GM19397 (cell line): ENCODE measurements at regions not wholly inside any gene's neighbourhood (a gene's known extent, or its start where the extent isn't known, plus 50 kb on each side); places are given as distances from the start of the nearest gene placed in this dataset.

Experiments used
- ATAC-seq: cut with Tn5 transposase; IDR thresholded peaks from one replicate; pipeline ENCODE4 v1.9.1; 2021; ENCODE audit warnings: mild to moderate bottlenecking, moderate library complexity; ENCODE audit not compliant: unreplicated experiment

GRCh38 chr4:122555216-122555615 lies 65.7 kb downstream of the IL21 start:
- ATAC-seq = no peak

- ATAC-seq = no peak
These were observed 67.4 kb downstream of the IL21 start for GRCh38 chr4:122553432-122553831.

- no peak for ATAC-seq
These were observed 68.0 kb downstream of the IL21 start for GRCh38 chr4:122552898-122553297.

GRCh38 chr4:122548886-122549630 lies 71.8 kb downstream of the IL21 start:
- ATAC-seq = no peak

GRCh38 chr4:122548452-122548851 lies 72.4 kb downstream of the IL21 start:
- ATAC-seq = no peak

- ATAC-seq = peak; percentile 80
These were observed 78.2 kb downstream of the IL21 start for GRCh38 chr4:122542411-122543236.

GRCh38 chr4:122541996-122542395 lies 78.9 kb downstream of the IL21 start:
- peak; percentile 20 for ATAC-seq

- ATAC-seq = no peak
These were observed 80.0 kb downstream of the IL21 start for GRCh38 chr4:122540838-122541237.

GRCh38 chr4:122539861-122540465 lies 80.9 kb downstream of the IL21 start:
- ATAC-seq = no peak

- ATAC-seq = no peak
These were observed 81.0 kb upstream of the IL2 start for GRCh38 chr4:122537388-122538135.

- no peak for ATAC-seq
These were observed 79.5 kb upstream of the IL2 start for GRCh38 chr4:122536001-122536400.

- no peak for ATAC-seq
These were observed 78.3 kb upstream of the IL2 start for GRCh38 chr4:122534776-122535175.

- no peak for ATAC-seq
These were observed 77.3 kb upstream of the IL2 start for GRCh38 chr4:122533841-122534240.

GRCh38 chr4:122532766-122533165 lies 76.2 kb upstream of the IL2 start:
- ATAC-seq = no peak

- ATAC-seq = no peak
These were observed 75.0 kb upstream of the IL2 start for GRCh38 chr4:122531514-122531913.

GRCh38 chr4:122531038-122531437 lies 74.5 kb upstream of the IL2 start:
- ATAC-seq = no peak

- no peak for ATAC-seq
These were observed 72.4 kb upstream of the IL2 start for GRCh38 chr4:122528879-122529278.

GRCh38 chr4:122525865-122526264 lies 69.3 kb upstream of the IL2 start:
- no peak for ATAC-seq

- no peak for ATAC-seq
These were observed 67.7 kb upstream of the IL2 start for GRCh38 chr4:122524176-122524575.

GRCh38 chr4:122522944-122523343 lies 66.4 kb upstream of the IL2 start:
- ATAC-seq = no peak

GRCh38 chr4:122517345-122517744 lies 60.8 kb upstream of the IL2 start:
- no peak for ATAC-seq
